ENCODE measurements at regions not wholly inside any gene's neighbourhood (a gene's known extent, or its start where the extent isn't known, plus 50 kb on each side); places are given as distances from the start of the nearest gene placed in this dataset.
"Not testable (repeated sequence)": the region's sequence is repeated elsewhere in the genome, so short reads cannot be mapped to it uniquely, and the experiment has no call there.

GRCh38 chr2:128667391-128667790 lies 348.7 kb upstream of the HS6ST1 start:
- Histone ChIP-seq H3K27ac (no peak overlapping the region), H3K36me3 (no peaks in the 10 kb centered on the region), H3K4me1 (no peaks in the 10 kb centered on the region), H3K9me3 (no peaks in the 10 kb centered on the region), H3K4me3 (no peak overlapping the region), H3K27me3 (no peaks in the 10 kb centered on the region)
- intact Hi-C loops (cut with DNase I) = no loop called here
- ATAC-seq (no peak), DNase-seq (no peak), FAIRE-seq (no peak)
- 74 to 84% methylated on average over 7 of the region's 7 CpGs for WGBS, 2 donors
- no peak for TF ChIP-seq CTCF (IDR thresholded peaks at IDR 0.05)

- no peak for FAIRE-seq
- Histone ChIP-seq H3K9me3 (no peaks in the 10 kb centered on the region), H3K36me3 (no peaks in the 10 kb centered on the region), H3K4me1 (no peaks in the 10 kb centered on the region), H3K4me3 (no peak overlapping the region), H3K27ac (no peak overlapping the region), H3K27me3 (no peaks in the 10 kb centered on the region)
- WGBS, 2 donors = 73 to 76% methylated on average over 2 of the region's 2 CpGs
- TF ChIP-seq CTCF (IDR thresholded peaks at IDR 0.05) = no peak
- no peak for ATAC-seq
- no peak for DNase-seq
- intact Hi-C loops (cut with DNase I) = no loop called here
Observed at GRCh38 chr2:128668946-128669345, 350.3 kb upstream of the HS6ST1 start.

- H3K36me3 ChIP-seq = no peaks in the 10 kb centered on the region
- no peaks in the 10 kb centered on the region for H3K4me1 ChIP-seq
- no peaks in the 10 kb centered on the region for H3K9me3 ChIP-seq
- TF ChIP-seq CTCF (IDR thresholded peaks at IDR 0.05) = no peak
- H3K27ac ChIP-seq = no peak overlapping the region
- DNase-seq (no peak), ATAC-seq (no peak), FAIRE-seq (no peak)
- intact Hi-C loops (cut with DNase I) = no loop called here
- no peak overlapping the region for H3K4me3 ChIP-seq
- 88 to 100% methylated on average over 1 of the region's 1 CpG for WGBS, 2 donors
- no peaks in the 10 kb centered on the region for H3K27me3 ChIP-seq
Observed at GRCh38 chr2:128670066-128670465, 351.4 kb upstream of the HS6ST1 start.

- H3K4me3 ChIP-seq; ATAC-seq; H3K27ac ChIP-seq; H3K27me3 ChIP-seq; FAIRE-seq; H3K4me1 ChIP-seq; H3K36me3 ChIP-seq; DNase-seq; intact Hi-C loops (cut with DNase I); H3K9me3 ChIP-seq: not testable (repeated sequence)
- WGBS, 2 donors = 91 to 93% methylated on average over 28 to 36 of the region's 36 CpGs
Observed at GRCh38 chr2:128671981-128672757, 353.5 kb upstream of the HS6ST1 start.

- H3K27ac ChIP-seq; H3K4me3 ChIP-seq; H3K4me1 ChIP-seq; FAIRE-seq; intact Hi-C loops (cut with DNase I); H3K36me3 ChIP-seq; DNase-seq; H3K27me3 ChIP-seq; ATAC-seq; H3K9me3 ChIP-seq: not testable (repeated sequence)
- WGBS, 2 donors = 83 to 86% methylated on average over 12 of the region's 12 CpGs
Observed at GRCh38 chr2:128679680-128680079, 361.0 kb upstream of the HS6ST1 start.

- DNase-seq (no peak), FAIRE-seq (no peak), ATAC-seq (no peak)
- no peaks in the 10 kb centered on the region for H3K9me3 ChIP-seq
- H3K27me3 ChIP-seq = no peaks in the 10 kb centered on the region
- TF ChIP-seq CTCF (IDR thresholded peaks at IDR 0.05) = no peak
- no peaks in the 10 kb centered on the region for H3K4me1 ChIP-seq
- no peaks in the 10 kb centered on the region for H3K36me3 ChIP-seq
- intact Hi-C loops (cut with DNase I) = no loop called here
- WGBS, 2 donors = 33 to 44% methylated on average over 5 of the region's 5 CpGs
- H3K4me3 ChIP-seq = no peak overlapping the region
- no peak overlapping the region for H3K27ac ChIP-seq
Observed at GRCh38 chr2:128681507-128681906, 362.8 kb upstream of the HS6ST1 start.

Measured in pancreas (tissue), 10 donors.